ENCODE measurements at regions not wholly inside any gene's neighbourhood (a gene's known extent, or its start where the extent isn't known, plus 50 kb on each side); places are given as distances from the start of the nearest gene placed in this dataset.
"Not testable (repeated sequence)": the region's sequence is repeated elsewhere in the genome, so short reads cannot be mapped to it uniquely, and the experiment has no call there.

GRCh38 chr18:56455141-56455540 lies 183.3 kb downstream of the TXNL1 start:
- no peak overlapping the region for H3K4me3 ChIP-seq (ENCODE audit: low read depth, low read length)
- DNase-seq (ENCODE audit: low read depth) = no peak
- TF ChIP-seq, protein P1, sequence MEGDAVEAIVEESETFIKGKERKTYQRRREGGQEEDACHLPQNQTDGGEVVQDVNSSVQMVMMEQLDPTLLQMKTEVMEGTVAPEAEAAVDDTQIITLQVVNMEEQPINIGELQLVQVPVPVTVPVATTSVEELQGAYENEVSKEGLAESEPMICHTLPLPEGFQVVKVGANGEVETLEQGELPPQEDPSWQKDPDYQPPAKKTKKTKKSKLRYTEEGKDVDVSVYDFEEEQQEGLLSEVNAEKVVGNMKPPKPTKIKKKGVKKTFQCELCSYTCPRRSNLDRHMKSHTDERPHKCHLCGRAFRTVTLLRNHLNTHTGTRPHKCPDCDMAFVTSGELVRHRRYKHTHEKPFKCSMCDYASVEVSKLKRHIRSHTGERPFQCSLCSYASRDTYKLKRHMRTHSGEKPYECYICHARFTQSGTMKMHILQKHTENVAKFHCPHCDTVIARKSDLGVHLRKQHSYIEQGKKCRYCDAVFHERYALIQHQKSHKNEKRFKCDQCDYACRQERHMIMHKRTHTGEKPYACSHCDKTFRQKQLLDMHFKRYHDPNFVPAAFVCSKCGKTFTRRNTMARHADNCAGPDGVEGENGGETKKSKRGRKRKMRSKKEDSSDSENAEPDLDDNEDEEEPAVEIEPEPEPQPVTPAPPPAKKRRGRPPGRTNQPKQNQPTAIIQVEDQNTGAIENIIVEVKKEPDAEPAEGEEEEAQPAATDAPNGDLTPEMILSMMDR (IDR thresholded peaks at IDR 0.05; ENCODE audit: insufficient read depth, low read depth, low read length) = no peak

DNA sequence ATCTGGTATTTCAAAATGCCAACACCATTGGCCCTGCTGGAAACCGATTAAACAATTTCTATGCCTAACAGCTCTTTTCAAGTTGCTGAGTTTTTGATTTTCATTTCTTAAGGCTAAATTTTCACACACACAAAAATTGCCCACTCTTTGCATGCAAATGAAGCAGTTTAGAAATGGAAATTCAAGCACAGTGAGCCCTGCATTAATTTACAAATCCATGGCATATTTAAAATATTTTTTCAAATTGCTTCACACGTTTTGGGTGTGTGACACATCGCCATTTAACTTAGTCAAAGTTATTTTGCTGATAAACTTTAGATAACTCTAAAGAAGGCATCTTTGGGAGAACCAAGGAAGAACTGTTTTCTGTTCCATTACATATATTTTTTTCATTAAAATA lies 184.8 kb downstream of the TXNL1 start:
- TF ChIP-seq, protein P1 (IDR thresholded peaks at IDR 0.05; ENCODE audit: insufficient read depth, low read depth, low read length) = no peak
- no peak overlapping the region for H3K4me3 ChIP-seq (ENCODE audit: low read depth, low read length)
- no peak for DNase-seq (ENCODE audit: low read depth)

- DNase-seq (ENCODE audit: low read depth) = no peak
- TF ChIP-seq, protein P1 (IDR thresholded peaks at IDR 0.05; ENCODE audit: insufficient read depth, low read depth, low read length) = no peak
- H3K4me3 ChIP-seq (ENCODE audit: low read depth, low read length) = no peak overlapping the region
These were observed 187.2 kb downstream of the TXNL1 start for GRCh38 chr18:56451188-56451587.

GRCh38 chr18:56448751-56449150 lies 189.6 kb downstream of the TXNL1 start:
- H3K4me3 ChIP-seq (ENCODE audit: low read depth, low read length) = no peak overlapping the region
- no peak for DNase-seq (ENCODE audit: low read depth)
- TF ChIP-seq, protein P1 (IDR thresholded peaks at IDR 0.05; ENCODE audit: insufficient read depth, low read depth, low read length) = no peak

- DNase-seq (ENCODE audit: low read depth) = no peak
- TF ChIP-seq, protein P1 (IDR thresholded peaks at IDR 0.05; ENCODE audit: insufficient read depth, low read depth, low read length) = no peak
- H3K4me3 ChIP-seq (ENCODE audit: low read depth, low read length) = no peak overlapping the region
These were observed 193.0 kb downstream of the TXNL1 start for GRCh38 chr18:56445422-56445821.

GRCh38 chr18:56444201-56444600 lies 194.2 kb downstream of the TXNL1 start:
- no peak overlapping the region for H3K4me3 ChIP-seq (ENCODE audit: low read depth, low read length)
- no peak for DNase-seq (ENCODE audit: low read depth)
- TF ChIP-seq, protein P1 (IDR thresholded peaks at IDR 0.05; ENCODE audit: insufficient read depth, low read depth, low read length) = no peak

GRCh38 chr18:56443166-56443907 lies 195.1 kb downstream of the TXNL1 start:
- no peak overlapping the region for H3K4me3 ChIP-seq (ENCODE audit: low read depth, low read length)
- TF ChIP-seq, protein P1 (IDR thresholded peaks at IDR 0.05; ENCODE audit: insufficient read depth, low read depth, low read length) = no peak
- DNase-seq (ENCODE audit: low read depth) = no peak

DNA sequence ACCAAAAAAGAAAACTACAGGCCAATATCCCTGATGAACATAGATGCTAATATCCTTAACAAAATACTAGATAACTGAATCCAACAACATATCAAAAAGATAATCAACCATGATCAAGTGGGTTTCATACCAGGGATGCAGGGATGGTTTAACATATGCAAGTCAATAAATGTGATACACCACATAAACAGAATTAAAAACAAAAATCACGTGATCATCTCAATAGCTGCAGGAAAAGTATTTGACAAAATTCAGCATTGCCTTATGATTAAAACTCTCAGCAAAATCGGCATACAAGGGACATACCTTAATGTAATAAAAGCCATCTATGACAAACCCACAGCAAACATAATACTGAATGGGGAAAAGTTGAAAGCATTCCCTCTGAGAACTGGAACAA lies 199.9 kb downstream of the TXNL1 start:
- not testable (repeated sequence) for DNase-seq (ENCODE audit: low read depth); H3K4me3 ChIP-seq (ENCODE audit: low read depth, low read length)
